Keratinocyte (primary cell): ENCODE measurements at regions not wholly inside any gene's neighbourhood (a gene's known extent, or its start where the extent isn't known, plus 50 kb on each side); places are given as distances from the start of the nearest gene placed in this dataset.

Source experiments
- DNase-seq: peaks from one replicate; pipeline ENCODE4 v3.0.0-alpha.2; 2011; ENCODE audit warnings: low read depth, missing footprints, low spot score
- FAIRE-seq: peaks from 2 replicates; lab custom pipeline; 2011; peaks lifted over from hg19 to GRCh38; lab: Jason Lieb, UNC
- H2AFZ ChIP-seq: 2 replicates; pipeline ENCODE4 v1.6.0; 2012; ENCODE audit warnings: low read length, control low read depth, inconsistent platforms; ENCODE audit not compliant: control insufficient read depth
- H3K27ac ChIP-seq: 2 replicates; pipeline ENCODE4 v1.5.1; 2011; ENCODE audit warnings: low read length; ENCODE audit not compliant: control insufficient read depth, insufficient read depth
- H3K27me3 ChIP-seq: 3 replicates; pipeline ENCODE4 v1.6.0; 2011; ENCODE audit warnings: low read length; ENCODE audit not compliant: control insufficient read depth, insufficient read depth; ENCODE audit errors: extremely low read depth
- H3K36me3 ChIP-seq, 2 experiments: 2 replicates in 1 of 2; 3 replicates in 1 of 2; pipeline ENCODE4 v1.5.1; 2011; ENCODE audit warnings: low read length in 2 of 2, mild to moderate bottlenecking in 1 of 2; ENCODE audit not compliant: control insufficient read depth in 2 of 2, insufficient read depth in 2 of 2; ENCODE audit errors: extremely low read depth in 1 of 2
- H3K4me1 ChIP-seq: 3 replicates; pipeline ENCODE4 v1.5.1; 2011; ENCODE audit warnings: low read length; ENCODE audit not compliant: control insufficient read depth, insufficient read depth; ENCODE audit errors: extremely low read depth
- H3K4me2 ChIP-seq: 3 replicates; pipeline ENCODE4 v1.6.0; 2011; ENCODE audit warnings: low read depth, low read length; ENCODE audit not compliant: control insufficient read depth, insufficient read depth; ENCODE audit errors: extremely low read depth
- H3K4me3 ChIP-seq, 3 experiments: fragments of 200-600 bp in 1 of 3; sonication (generic) in 1 of 3; 2 replicates in 2 of 3; 3 replicates in 1 of 3; pipeline ENCODE4 v1.5.1; 2011 to 2016; ENCODE audit warnings: low read length in 3 of 3, mild to moderate bottlenecking in 3 of 3, control low read depth in 2 of 3, inconsistent platforms in 1 of 3, low read depth in 1 of 3, mixed read lengths in 1 of 3, mixed run types in 1 of 3, moderate library complexity in 1 of 3; ENCODE audit not compliant: control insufficient read depth in 2 of 3, insufficient read depth in 2 of 3; ENCODE audit errors: extremely low read depth in 1 of 3
- H3K79me2 ChIP-seq: 2 replicates; pipeline ENCODE4 v1.6.0; 2012; ENCODE audit warnings: low read length; ENCODE audit not compliant: control insufficient read depth, insufficient read depth
- H3K9ac ChIP-seq: 3 replicates; pipeline ENCODE4 v1.6.0; 2011; ENCODE audit warnings: low read length; ENCODE audit not compliant: control insufficient read depth, insufficient read depth; ENCODE audit errors: extremely low read depth
- H3K9me1 ChIP-seq: 3 replicates; pipeline ENCODE4 v1.6.0; 2011; ENCODE audit warnings: low read length; ENCODE audit not compliant: control insufficient read depth, insufficient read depth; ENCODE audit errors: extremely low read depth
- H3K9me3 ChIP-seq: 2 replicates; pipeline ENCODE4 v1.5.1; 2012; ENCODE audit warnings: low read depth, low read length; ENCODE audit not compliant: control insufficient read depth
- H4K20me1 ChIP-seq: 3 replicates; pipeline ENCODE4 v1.6.0; 2011; ENCODE audit warnings: low read length; ENCODE audit not compliant: control insufficient read depth, insufficient read depth; ENCODE audit errors: extremely low read depth
- EZH2 ChIP-seq: IDR thresholded peaks from one replicate; pipeline ENCODE4 v1.6.1; 2012; ENCODE audit warnings: inconsistent platforms, mild to moderate bottlenecking, low read length, moderate library complexity
- dilution Hi-C: fragments of 300-500 bp; cut with MboI; formaldehyde crosslinking; loops from one replicate; pipeline ENCODE4 v1.7.0; 2020; ENCODE audit warnings: low sequenced_read_pairs; ENCODE audit not compliant: extremely low pct_ligation_motif_present
- TF ChIP-seq, protein P1 (sequence below), 3 experiments: IDR thresholded peaks in 1 of 3; conservative IDR thresholded peaks in 1 of 3; optimal IDR thresholded peaks in 1 of 3; 2 replicates in 2 of 3; 3 replicates in 1 of 3; pipeline versions ENCODE3 to v1.5.1; 2011; ENCODE audit warnings: low read length in 3 of 3, mild to moderate bottlenecking in 3 of 3, moderate library complexity in 2 of 3, control low read depth in 1 of 3, inconsistent platforms in 1 of 3; ENCODE audit not compliant: insufficient read depth in 2 of 3; ENCODE audit errors: extremely low read depth in 1 of 3

DNA sequence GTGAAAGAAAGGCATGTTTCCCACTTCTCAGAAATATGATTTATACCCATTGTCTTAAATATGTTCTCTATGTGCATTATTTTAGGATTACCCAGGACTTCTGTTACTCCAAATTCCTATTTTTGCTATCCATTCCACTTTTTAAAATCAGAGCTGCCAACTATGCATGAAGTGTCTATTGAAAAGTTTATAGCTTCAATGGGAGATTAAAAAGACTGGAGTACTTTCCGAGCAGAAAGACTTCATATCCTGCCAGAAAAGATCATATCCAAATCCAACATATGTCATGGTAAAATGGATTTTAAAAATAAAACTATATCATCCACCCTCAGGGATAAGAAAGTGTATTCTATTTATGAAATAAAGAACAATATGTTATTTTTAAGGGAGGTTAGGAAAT, 212.7 kb downstream of the COL12A1 start:
- Histone ChIP-seq H3K4me2 (peak overlapping the region; percentile 8), H3K27me3 (no peaks in the 10 kb centered on the region), H3K79me2 (no peaks in the 10 kb centered on the region), H3K4me3 (no peak overlapping the region), H3K9ac (no peak overlapping the region), H3K27ac (peak overlapping the region; percentile 94), H3K4me1 (peaks cover 29% of the 10 kb centered on the region), H3K36me3 (no peaks in the 10 kb centered on the region), H3K9me3 (no peaks in the 10 kb centered on the region), H3K9me1 (no peaks in the 10 kb centered on the region), H4K20me1 (no peaks in the 10 kb centered on the region), H2AFZ (peak overlapping the region; percentile 41)
- FAIRE-seq (no peak), DNase-seq (no peak)
- TF ChIP-seq, protein P1, sequence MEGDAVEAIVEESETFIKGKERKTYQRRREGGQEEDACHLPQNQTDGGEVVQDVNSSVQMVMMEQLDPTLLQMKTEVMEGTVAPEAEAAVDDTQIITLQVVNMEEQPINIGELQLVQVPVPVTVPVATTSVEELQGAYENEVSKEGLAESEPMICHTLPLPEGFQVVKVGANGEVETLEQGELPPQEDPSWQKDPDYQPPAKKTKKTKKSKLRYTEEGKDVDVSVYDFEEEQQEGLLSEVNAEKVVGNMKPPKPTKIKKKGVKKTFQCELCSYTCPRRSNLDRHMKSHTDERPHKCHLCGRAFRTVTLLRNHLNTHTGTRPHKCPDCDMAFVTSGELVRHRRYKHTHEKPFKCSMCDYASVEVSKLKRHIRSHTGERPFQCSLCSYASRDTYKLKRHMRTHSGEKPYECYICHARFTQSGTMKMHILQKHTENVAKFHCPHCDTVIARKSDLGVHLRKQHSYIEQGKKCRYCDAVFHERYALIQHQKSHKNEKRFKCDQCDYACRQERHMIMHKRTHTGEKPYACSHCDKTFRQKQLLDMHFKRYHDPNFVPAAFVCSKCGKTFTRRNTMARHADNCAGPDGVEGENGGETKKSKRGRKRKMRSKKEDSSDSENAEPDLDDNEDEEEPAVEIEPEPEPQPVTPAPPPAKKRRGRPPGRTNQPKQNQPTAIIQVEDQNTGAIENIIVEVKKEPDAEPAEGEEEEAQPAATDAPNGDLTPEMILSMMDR (optimal IDR thresholded peaks at IDR 0.05 in 1 of 3, IDR thresholded peaks at IDR 0.05 in 1 of 3, conservative IDR thresholded peaks at IDR 0.05 in 1 of 3; ENCODE audit: extremely low read depth in 1 of 3, insufficient read depth in 2 of 3, low read length in 3 of 3), result no peak
- TF ChIP-seq EZH2, result no peak
- dilution Hi-C loops, result no loop called here

DNA sequence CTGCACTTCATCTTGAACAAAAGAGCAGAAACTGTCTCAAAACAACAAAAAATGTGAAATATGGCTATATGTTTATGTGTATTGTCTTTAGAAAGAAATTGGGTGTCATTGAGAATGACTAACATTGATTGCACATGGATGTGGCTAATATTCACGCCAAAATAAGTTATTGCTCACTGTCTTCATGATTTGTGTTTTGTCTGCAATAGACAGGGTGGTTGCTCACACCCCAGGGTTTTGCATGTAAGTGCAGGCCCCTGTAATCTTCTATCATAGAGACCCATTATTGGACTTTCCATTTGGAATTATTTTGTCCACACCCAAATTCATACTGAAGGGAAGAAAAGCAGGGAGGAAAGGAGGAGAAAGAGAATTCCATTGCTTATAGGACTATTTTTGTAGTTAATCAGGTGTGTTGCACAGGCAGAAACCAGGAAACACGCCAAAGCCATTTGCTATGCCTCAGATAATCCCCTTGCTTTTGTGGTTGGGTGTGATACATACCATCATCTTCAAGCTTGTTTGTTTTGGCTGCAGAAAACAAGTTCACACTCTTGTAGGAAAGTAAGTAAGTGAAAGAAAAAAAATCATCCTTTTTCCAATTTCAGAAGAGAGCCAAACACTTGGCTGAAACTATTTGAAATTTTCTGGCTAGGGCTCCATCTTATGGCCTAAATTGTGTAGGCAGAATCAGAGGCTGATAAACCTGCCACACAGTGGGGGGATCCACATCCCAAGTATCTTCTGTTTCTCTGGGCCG, 214.1 kb downstream of the COL12A1 start:
- H3K36me3 ChIP-seq, result no peaks in the 10 kb centered on the region
- H2AFZ ChIP-seq, result peak overlapping the region; percentile 51
- peak overlapping the region; percentile 53 for H3K9ac ChIP-seq
- TF ChIP-seq, protein P1 (optimal IDR thresholded peaks at IDR 0.05 in 1 of 3, IDR thresholded peaks at IDR 0.05 in 1 of 3, conservative IDR thresholded peaks at IDR 0.05 in 1 of 3; ENCODE audit: extremely low read depth in 1 of 3, insufficient read depth in 2 of 3, low read length in 3 of 3), result peak; percentile 11 to 31 (median 26)
- TF ChIP-seq EZH2, result no peak
- peak; percentile 58 for DNase-seq
- dilution Hi-C loops, result no loop called here
- H3K4me1 ChIP-seq, result peaks cover 29% of the 10 kb centered on the region
- H3K4me3 ChIP-seq, result peak overlapping the region in 1 of 3 experiments; percentile 1
- FAIRE-seq, result peak; percentile 95
- H3K27ac ChIP-seq, result peak overlapping the region; percentile 94
- no peaks in the 10 kb centered on the region for H4K20me1 ChIP-seq
- H3K9me3 ChIP-seq, result peaks cover 7% of the 10 kb centered on the region
- H3K4me2 ChIP-seq, result peak overlapping the region; percentile 84
- no peaks in the 10 kb centered on the region for H3K79me2 ChIP-seq
- H3K9me1 ChIP-seq, result no peaks in the 10 kb centered on the region
- H3K27me3 ChIP-seq, result no peaks in the 10 kb centered on the region
